ENCODE measurements at regions not wholly inside any gene's neighbourhood (a gene's known extent, or its start where the extent isn't known, plus 50 kb on each side); places are given as distances from the start of the nearest gene placed in this dataset.

DNA sequence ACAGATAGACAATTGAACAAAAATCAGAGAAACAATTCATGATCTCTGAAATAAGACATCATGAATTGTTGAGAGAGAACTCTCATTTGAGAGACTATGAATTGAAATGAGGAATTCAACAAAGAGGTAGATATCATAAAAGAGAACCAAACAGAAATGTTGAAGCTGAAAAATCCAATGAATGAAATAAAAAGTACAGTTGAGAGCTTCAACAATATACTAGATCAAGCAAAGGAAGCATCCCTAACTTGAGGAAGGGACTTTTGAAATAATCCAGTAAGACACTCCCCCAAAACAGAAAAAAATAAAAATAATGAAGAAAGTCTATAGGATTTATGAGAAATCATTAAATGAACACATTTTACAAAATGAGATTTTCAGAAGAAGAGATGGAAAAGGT lies 310.0 kb upstream of the PCDH10 start:
- Histone ChIP-seq H3K4me3 (ENCODE audit: low read depth, low read length) (no peak overlapping the region), H3K27me3 (ENCODE audit: control insufficient read depth, insufficient read depth, low read length) (no peaks in the 10 kb centered on the region), H3K36me3 (ENCODE audit: control insufficient read depth, insufficient read depth, low read length) (no peaks in the 10 kb centered on the region)
- DNase-seq (ENCODE audit: low read depth): no peak
- TF ChIP-seq, protein P1, sequence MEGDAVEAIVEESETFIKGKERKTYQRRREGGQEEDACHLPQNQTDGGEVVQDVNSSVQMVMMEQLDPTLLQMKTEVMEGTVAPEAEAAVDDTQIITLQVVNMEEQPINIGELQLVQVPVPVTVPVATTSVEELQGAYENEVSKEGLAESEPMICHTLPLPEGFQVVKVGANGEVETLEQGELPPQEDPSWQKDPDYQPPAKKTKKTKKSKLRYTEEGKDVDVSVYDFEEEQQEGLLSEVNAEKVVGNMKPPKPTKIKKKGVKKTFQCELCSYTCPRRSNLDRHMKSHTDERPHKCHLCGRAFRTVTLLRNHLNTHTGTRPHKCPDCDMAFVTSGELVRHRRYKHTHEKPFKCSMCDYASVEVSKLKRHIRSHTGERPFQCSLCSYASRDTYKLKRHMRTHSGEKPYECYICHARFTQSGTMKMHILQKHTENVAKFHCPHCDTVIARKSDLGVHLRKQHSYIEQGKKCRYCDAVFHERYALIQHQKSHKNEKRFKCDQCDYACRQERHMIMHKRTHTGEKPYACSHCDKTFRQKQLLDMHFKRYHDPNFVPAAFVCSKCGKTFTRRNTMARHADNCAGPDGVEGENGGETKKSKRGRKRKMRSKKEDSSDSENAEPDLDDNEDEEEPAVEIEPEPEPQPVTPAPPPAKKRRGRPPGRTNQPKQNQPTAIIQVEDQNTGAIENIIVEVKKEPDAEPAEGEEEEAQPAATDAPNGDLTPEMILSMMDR (IDR thresholded peaks at IDR 0.05; ENCODE audit: insufficient read depth, low read depth, low read length): no peak
- POLR2A ChIA-PET: no interaction called here
- CTCF ChIA-PET: no interaction called here

GRCh38 chr4:132859929-132860328 lies 289.2 kb upstream of the PCDH10 start:
- ChIA-PET POLR2A (no interaction called here), CTCF (no interaction called here)
- H3K36me3 ChIP-seq (ENCODE audit: control insufficient read depth, insufficient read depth, low read length): no peaks in the 10 kb centered on the region
- DNase-seq (ENCODE audit: low read depth): no peak
- no peak overlapping the region for H3K4me3 ChIP-seq (ENCODE audit: low read depth, low read length)
- H3K27me3 ChIP-seq (ENCODE audit: control insufficient read depth, insufficient read depth, low read length): no peaks in the 10 kb centered on the region
- TF ChIP-seq, protein P1 (IDR thresholded peaks at IDR 0.05; ENCODE audit: insufficient read depth, low read depth, low read length): no peak

DNA sequence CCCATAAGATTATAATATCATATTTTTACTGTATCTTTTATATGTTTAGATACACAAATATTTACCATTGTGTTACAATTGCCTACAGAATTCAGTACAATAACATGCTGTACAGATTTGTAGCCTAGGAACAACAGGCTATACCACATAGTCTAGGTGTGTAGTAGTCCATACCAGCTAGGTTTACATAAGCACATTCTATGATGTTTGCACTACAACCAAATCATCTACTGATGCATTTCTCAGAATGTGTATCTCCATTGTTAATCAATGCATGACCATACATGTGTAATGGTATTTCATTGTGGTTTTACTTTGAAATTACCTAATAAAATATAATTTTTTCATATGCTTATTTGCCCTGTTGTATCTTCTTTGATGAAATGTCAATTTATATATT lies 288.1 kb upstream of the PCDH10 start:
- ChIA-PET POLR2A (no interaction called here), CTCF (no interaction called here)
- Histone ChIP-seq H3K4me3 (ENCODE audit: low read depth, low read length) (no peak overlapping the region), H3K27me3 (ENCODE audit: control insufficient read depth, insufficient read depth, low read length) (no peaks in the 10 kb centered on the region), H3K36me3 (ENCODE audit: control insufficient read depth, insufficient read depth, low read length) (no peaks in the 10 kb centered on the region)
- TF ChIP-seq, protein P1 (IDR thresholded peaks at IDR 0.05; ENCODE audit: insufficient read depth, low read depth, low read length): no peak
- no peak for DNase-seq (ENCODE audit: low read depth)

DNA sequence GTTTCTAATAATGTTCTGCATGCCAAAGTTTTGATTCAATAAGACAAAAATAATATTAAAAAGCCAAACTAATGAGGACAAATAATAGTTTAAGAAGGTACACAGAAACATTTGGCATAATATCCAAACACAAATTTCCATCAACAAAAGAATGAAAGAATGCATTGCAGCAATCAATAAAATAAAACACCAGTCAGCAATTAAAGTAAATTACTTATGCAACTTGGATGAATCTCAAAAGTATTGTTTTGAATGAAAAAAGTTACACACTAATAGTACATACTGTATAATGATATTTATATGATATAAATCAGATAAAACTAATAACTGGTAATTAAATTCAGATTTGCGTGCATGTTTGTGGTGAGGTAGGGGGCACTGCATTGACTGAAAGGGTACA lies 285.5 kb upstream of the PCDH10 start:
- Histone ChIP-seq H3K27me3 (ENCODE audit: control insufficient read depth, insufficient read depth, low read length) (no peaks in the 10 kb centered on the region), H3K4me3 (ENCODE audit: low read depth, low read length) (no peak overlapping the region), H3K36me3 (ENCODE audit: control insufficient read depth, insufficient read depth, low read length) (no peaks in the 10 kb centered on the region)
- CTCF ChIA-PET: no interaction called here
- no peak for DNase-seq (ENCODE audit: low read depth)
- TF ChIP-seq, protein P1 (IDR thresholded peaks at IDR 0.05; ENCODE audit: insufficient read depth, low read depth, low read length): no peak
- POLR2A ChIA-PET: no interaction called here

DNA sequence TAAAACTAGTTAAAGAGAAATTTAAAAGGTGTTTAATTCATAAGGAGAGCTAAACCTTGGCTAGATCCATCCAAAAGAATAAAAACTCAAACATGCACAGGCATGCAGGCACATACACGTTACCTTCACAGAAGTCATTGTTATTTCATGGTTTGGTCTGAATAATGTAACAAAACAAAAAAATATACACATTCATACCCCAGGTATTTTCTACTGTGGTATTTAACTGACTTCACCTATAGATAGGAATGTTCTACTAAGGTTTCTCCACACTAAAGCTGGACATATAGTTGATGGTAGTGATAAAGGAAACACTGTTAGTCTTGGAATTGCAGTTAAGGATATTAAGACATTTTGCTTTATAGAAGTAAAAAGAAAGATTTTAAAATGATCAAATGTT lies 283.6 kb upstream of the PCDH10 start:
- CTCF ChIA-PET: no interaction called here
- Histone ChIP-seq H3K36me3 (ENCODE audit: control insufficient read depth, insufficient read depth, low read length) (no peaks in the 10 kb centered on the region), H3K27me3 (ENCODE audit: control insufficient read depth, insufficient read depth, low read length) (no peaks in the 10 kb centered on the region), H3K4me3 (ENCODE audit: low read depth, low read length) (no peak overlapping the region)
- DNase-seq (ENCODE audit: low read depth): no peak
- POLR2A ChIA-PET: no interaction called here
- TF ChIP-seq, protein P1 (IDR thresholded peaks at IDR 0.05; ENCODE audit: insufficient read depth, low read depth, low read length): no peak
